Progenitor cell of endocrine pancreas (in vitro differentiated cells): ENCODE measurements at regions not wholly inside any gene's neighbourhood (a gene's known extent, or its start where the extent isn't known, plus 50 kb on each side); places are given as distances from the start of the nearest gene placed in this dataset.

Experiments
- DNase-seq: peaks from one replicate; pipeline ENCODE4 v3.0.0; 2021; ENCODE audit warnings: low spot score; ENCODE audit not compliant: unreplicated experiment
- H3K27ac Mint-ChIP-seq: 2 replicates; pipeline ENCODE4 v1.8.0; 2021; ENCODE audit warnings: mild to moderate bottlenecking, moderate library complexity, mixed read lengths
- H3K27me3 Mint-ChIP-seq: 2 replicates; pipeline ENCODE4 v1.8.0; 2021; ENCODE audit warnings: mixed read lengths
- H3K36me3 Mint-ChIP-seq: 2 replicates; pipeline ENCODE4 v1.8.0; 2022; ENCODE audit warnings: mixed read lengths; ENCODE audit not compliant: insufficient read depth
- H3K4me1 Mint-ChIP-seq: 2 replicates; pipeline ENCODE4 v1.8.0; 2021; ENCODE audit warnings: low read depth, mixed read lengths
- H3K4me3 Mint-ChIP-seq: 2 replicates; pipeline ENCODE4 v1.8.0; 2021; ENCODE audit warnings: low read depth, mild to moderate bottlenecking, moderate library complexity, mixed read lengths
- H3K9me3 Mint-ChIP-seq: 2 replicates; pipeline ENCODE4 v1.8.0; 2021; ENCODE audit warnings: low read depth, mixed read lengths
- CTCF ChIP-seq: fragments of 200-600 bp; sonication (generic); IDR thresholded peaks from one replicate; pipeline ENCODE4 v1.5.0; 2021; ENCODE audit warnings: antibody characterized with exemption, mild to moderate bottlenecking; ENCODE audit not compliant: unreplicated experiment

GRCh38 chr2:7837237-7837760, 844.6 kb upstream of the ID2 start:
- Mint-ChIP-seq H3K27me3 (peaks cover 6% of the 10 kb centered on the region), H3K4me1 (peaks cover 3% of the 10 kb centered on the region), H3K36me3 (no peaks in the 10 kb centered on the region), H3K4me3 (no peak overlapping the region), H3K27ac (no peak overlapping the region), H3K9me3 (peaks cover 6% of the 10 kb centered on the region)
- no peak for TF ChIP-seq CTCF
- DNase-seq: no peak

GRCh38 chr2:7838669-7839068, 843.2 kb upstream of the ID2 start:
- Mint-ChIP-seq H3K27me3 (peaks cover 4% of the 10 kb centered on the region), H3K4me3 (no peak overlapping the region), H3K9me3 (peaks cover 6% of the 10 kb centered on the region), H3K36me3 (no peaks in the 10 kb centered on the region), H3K27ac (no peak overlapping the region), H3K4me1 (peaks cover 3% of the 10 kb centered on the region)
- no peak for DNase-seq
- no peak for TF ChIP-seq CTCF

GRCh38 chr2:7840651-7841380, 841.0 kb upstream of the ID2 start:
- Mint-ChIP-seq H3K9me3 (peaks cover 6% of the 10 kb centered on the region), H3K4me1 (peaks cover under 1% of the 10 kb centered on the region), H3K27me3 (peaks cover 4% of the 10 kb centered on the region), H3K36me3 (no peaks in the 10 kb centered on the region), H3K4me3 (no peak overlapping the region), H3K27ac (no peak overlapping the region)
- no peak for DNase-seq
- no peak for TF ChIP-seq CTCF

- H3K9me3 Mint-ChIP-seq: peaks cover 6% of the 10 kb centered on the region
- no peak for DNase-seq
- H3K4me1 Mint-ChIP-seq: no peaks in the 10 kb centered on the region
- H3K27me3 Mint-ChIP-seq: peaks cover 4% of the 10 kb centered on the region
- no peak overlapping the region for H3K27ac Mint-ChIP-seq
- no peak overlapping the region for H3K4me3 Mint-ChIP-seq
- TF ChIP-seq CTCF: no peak
- H3K36me3 Mint-ChIP-seq: no peaks in the 10 kb centered on the region
Observed at GRCh38 chr2:7841751-7842150, 840.1 kb upstream of the ID2 start.

GRCh38 chr2:7844414-7844965, 837.4 kb upstream of the ID2 start:
- Mint-ChIP-seq H3K4me3 (no peak overlapping the region), H3K27ac (no peak overlapping the region), H3K9me3 (peaks cover 6% of the 10 kb centered on the region), H3K36me3 (no peaks in the 10 kb centered on the region), H3K27me3 (no peaks in the 10 kb centered on the region), H3K4me1 (peaks cover 21% of the 10 kb centered on the region)
- TF ChIP-seq CTCF: no peak
- DNase-seq: no peak
